GM19324 (cell line): ENCODE measurements at regions not wholly inside any gene's neighbourhood (a gene's known extent, or its start where the extent isn't known, plus 50 kb on each side); places are given as distances from the start of the nearest gene placed in this dataset.
"Not testable (repeated sequence)": the region's sequence is repeated elsewhere in the genome, so short reads cannot be mapped to it uniquely, and the experiment has no call there.

Experiments used
- ATAC-seq: cut with Tn5 transposase; IDR thresholded peaks from one replicate; pipeline ENCODE4 v1.9.1; 2021; ENCODE audit warnings: mild to moderate bottlenecking, moderate library complexity; ENCODE audit not compliant: unreplicated experiment, low FRiP score

GRCh38 chrX:138880293-138880692 is 168.8 kb upstream of the FGF13 start:
- ATAC-seq, result not testable (repeated sequence)

GRCh38 chrX:138877746-138878145 is 166.2 kb upstream of the FGF13 start:
- no peak for ATAC-seq

- ATAC-seq, result no peak
These were observed 164.0 kb upstream of the FGF13 start for GRCh38 chrX:138875472-138875871.

- ATAC-seq, result no peak
These were observed 162.9 kb upstream of the FGF13 start for GRCh38 chrX:138874271-138874935.

- ATAC-seq, result not testable (repeated sequence)
These were observed 162.1 kb upstream of the FGF13 start for GRCh38 chrX:138873640-138874039.

GRCh38 chrX:138872537-138872936 is 161.0 kb upstream of the FGF13 start:
- ATAC-seq, result no peak

- no peak for ATAC-seq
These were observed 160.2 kb upstream of the FGF13 start for GRCh38 chrX:138871739-138872138.

GRCh38 chrX:138866643-138867042 is 155.1 kb upstream of the FGF13 start:
- no peak for ATAC-seq

- ATAC-seq, result no peak
These were observed 153.7 kb upstream of the FGF13 start for GRCh38 chrX:138865093-138865649.

GRCh38 chrX:138859421-138859820 is 147.9 kb upstream of the FGF13 start:
- no peak for ATAC-seq

GRCh38 chrX:138858951-138859350 is 147.4 kb upstream of the FGF13 start:
- ATAC-seq, result no peak

GRCh38 chrX:138858438-138858837 is 146.9 kb upstream of the FGF13 start:
- no peak for ATAC-seq

GRCh38 chrX:138856881-138857604 is 145.5 kb upstream of the FGF13 start:
- no peak for ATAC-seq

- no peak for ATAC-seq
These were observed 142.4 kb upstream of the FGF13 start for GRCh38 chrX:138853936-138854335.

GRCh38 chrX:138849521-138849920 is 138.0 kb upstream of the FGF13 start:
- no peak for ATAC-seq

- ATAC-seq, result no peak
These were observed 136.4 kb upstream of the FGF13 start for GRCh38 chrX:138847930-138848329.

- no peak for ATAC-seq
These were observed 134.3 kb upstream of the FGF13 start for GRCh38 chrX:138845786-138846185.

GRCh38 chrX:138807400-138807799 is 95.9 kb upstream of the FGF13 start:
- ATAC-seq, result not testable (repeated sequence)

- no peak for ATAC-seq
These were observed 82.7 kb upstream of the FGF13 start for GRCh38 chrX:138794246-138794645.

GRCh38 chrX:138791551-138791950 is 80.0 kb upstream of the FGF13 start:
- no peak for ATAC-seq

- no peak for ATAC-seq
These were observed 77.3 kb upstream of the FGF13 start for GRCh38 chrX:138788771-138789170.

GRCh38 chrX:138778576-138778909 is 67.0 kb upstream of the FGF13 start:
- ATAC-seq, result not testable (repeated sequence)
